Prostate gland (tissue), 2 donors: ENCODE measurements at regions not wholly inside any gene's neighbourhood (a gene's known extent, or its start where the extent isn't known, plus 50 kb on each side); places are given as distances from the start of the nearest gene placed in this dataset.

Source experiments
- CTCF ChIP-seq, 4 experiments: fragments of 200-600 bp in 2 of 4; fragments of 450-650 bp in 2 of 4; sonication (generic) in 2 of 4; IDR thresholded peaks; 1 replicate in 3 of 4; 2 replicates in 1 of 4; pipeline ENCODE4 v1.5.1; 2016 to 2019; ENCODE audit warnings: antibody characterized with exemption in 4 of 4, mild to moderate bottlenecking in 2 of 4, moderate library complexity in 2 of 4
- POLR2A ChIP-seq: fragments of 450-650 bp; IDR thresholded peaks from one replicate; pipeline ENCODE4 v1.6.1; 2016; ENCODE audit warnings: antibody characterized with exemption, mild to moderate bottlenecking
- POLR2AphosphoS5 ChIP-seq: sonication (generic); formaldehyde crosslinking; IDR thresholded peaks from one replicate; pipeline ENCODE4 v1.6.1; 2017; ENCODE audit warnings: antibody characterized with exemption

- TF ChIP-seq POLR2A: no peak
- TF ChIP-seq CTCF (IDR thresholded peaks at IDR 0.05): no peak
- TF ChIP-seq POLR2AphosphoS5: no peak
Observed at GRCh38 chr7:12796397-12797127, 109.1 kb downstream of the ARL4A start.
